ENCODE measurements at regions not wholly inside any gene's neighbourhood (a gene's known extent, or its start where the extent isn't known, plus 50 kb on each side); places are given as distances from the start of the nearest gene placed in this dataset.

GRCh38 chr2:12262681-12263436 lies 453.9 kb upstream of the TRIB2 start:
- no peaks in the 10 kb centered on the region for H3K27me3 Mint-ChIP-seq (ENCODE audit: low read depth)
- no peak for ATAC-seq (replicated peaks in 1 of 2)
- no peak for DNase-seq
- H3K4me1 Mint-ChIP-seq (ENCODE audit: low read depth): peaks cover 23% of the 10 kb centered on the region
- H3K9me3 Mint-ChIP-seq: no peaks in the 10 kb centered on the region
- no peaks in the 10 kb centered on the region for H3K36me3 Mint-ChIP-seq (ENCODE audit: insufficient read depth in 2 of 2)
- H3K4me3 Mint-ChIP-seq: no peak overlapping the region
- H3K27ac Mint-ChIP-seq: no peak overlapping the region

GRCh38 chr2:12263730-12264129 lies 453.0 kb upstream of the TRIB2 start:
- no peak overlapping the region for H3K27ac Mint-ChIP-seq
- DNase-seq (no peak), ATAC-seq (replicated peaks in 1 of 2) (no peak)
- no peaks in the 10 kb centered on the region for H3K9me3 Mint-ChIP-seq
- peaks cover 23% of the 10 kb centered on the region for H3K4me1 Mint-ChIP-seq (ENCODE audit: low read depth)
- H3K36me3 Mint-ChIP-seq (ENCODE audit: insufficient read depth in 2 of 2): no peaks in the 10 kb centered on the region
- no peak overlapping the region for H3K4me3 Mint-ChIP-seq
- H3K27me3 Mint-ChIP-seq (ENCODE audit: low read depth): no peaks in the 10 kb centered on the region

GRCh38 chr2:12264146-12264545 lies 452.6 kb upstream of the TRIB2 start:
- Mint-ChIP-seq H3K9me3 (no peaks in the 10 kb centered on the region), H3K36me3 (ENCODE audit: insufficient read depth in 2 of 2) (no peaks in the 10 kb centered on the region), H3K27ac (no peak overlapping the region), H3K27me3 (ENCODE audit: low read depth) (no peaks in the 10 kb centered on the region), H3K4me1 (ENCODE audit: low read depth) (peaks cover 23% of the 10 kb centered on the region), H3K4me3 (no peak overlapping the region)
- no peak for DNase-seq
- no peak for ATAC-seq (replicated peaks in 1 of 2)

GRCh38 chr2:12265646-12266045 lies 451.1 kb upstream of the TRIB2 start:
- no peaks in the 10 kb centered on the region for H3K36me3 Mint-ChIP-seq (ENCODE audit: insufficient read depth in 2 of 2)
- H3K27me3 Mint-ChIP-seq (ENCODE audit: low read depth): peaks cover 9% of the 10 kb centered on the region
- no peak overlapping the region for H3K27ac Mint-ChIP-seq
- DNase-seq (no peak), ATAC-seq (replicated peaks in 1 of 2) (no peak)
- peaks cover 23% of the 10 kb centered on the region for H3K4me1 Mint-ChIP-seq (ENCODE audit: low read depth)
- no peaks in the 10 kb centered on the region for H3K9me3 Mint-ChIP-seq
- H3K4me3 Mint-ChIP-seq: no peak overlapping the region

GRCh38 chr2:12267042-12267441 lies 449.7 kb upstream of the TRIB2 start:
- no peak overlapping the region for H3K27ac Mint-ChIP-seq
- peaks cover 35% of the 10 kb centered on the region for H3K4me1 Mint-ChIP-seq (ENCODE audit: low read depth)
- no peak overlapping the region for H3K4me3 Mint-ChIP-seq
- H3K36me3 Mint-ChIP-seq (ENCODE audit: insufficient read depth in 2 of 2): no peaks in the 10 kb centered on the region
- ATAC-seq (replicated peaks in 1 of 2) (no peak), DNase-seq (no peak)
- H3K27me3 Mint-ChIP-seq (ENCODE audit: low read depth): peaks cover 9% of the 10 kb centered on the region
- H3K9me3 Mint-ChIP-seq: no peaks in the 10 kb centered on the region

GRCh38 chr2:12269041-12269972 lies 447.4 kb upstream of the TRIB2 start:
- Mint-ChIP-seq H3K4me3 (no peak overlapping the region), H3K27me3 (ENCODE audit: low read depth) (peaks cover 9% of the 10 kb centered on the region), H3K27ac (no peak overlapping the region), H3K4me1 (ENCODE audit: low read depth) (peaks cover 21% of the 10 kb centered on the region), H3K9me3 (no peaks in the 10 kb centered on the region), H3K36me3 (ENCODE audit: insufficient read depth in 2 of 2) (no peaks in the 10 kb centered on the region)
- DNase-seq: no peak
- ATAC-seq (replicated peaks in 1 of 2): no peak

- Mint-ChIP-seq H3K27me3 (ENCODE audit: low read depth) (peaks cover 9% of the 10 kb centered on the region), H3K4me1 (ENCODE audit: low read depth) (peaks cover 17% of the 10 kb centered on the region), H3K4me3 (peak overlapping the region; percentile 12 to 26), H3K36me3 (ENCODE audit: insufficient read depth in 2 of 2) (no peaks in the 10 kb centered on the region), H3K9me3 (no peaks in the 10 kb centered on the region), H3K27ac (no peak overlapping the region)
- ATAC-seq (replicated peaks in 1 of 2) (peak; percentile 100), DNase-seq (peak; percentile 54 to 55)
These were observed 445.7 kb upstream of the TRIB2 start for GRCh38 chr2:12270876-12271588.

GRCh38 chr2:12271589-12271984 lies 445.1 kb upstream of the TRIB2 start:
- Mint-ChIP-seq H3K36me3 (ENCODE audit: insufficient read depth in 2 of 2) (no peaks in the 10 kb centered on the region), H3K4me1 (ENCODE audit: low read depth) (peaks cover 14% of the 10 kb centered on the region), H3K27ac (no peak overlapping the region), H3K4me3 (peak overlapping the region; percentile 26 to 65), H3K27me3 (ENCODE audit: low read depth) (peaks cover 11% of the 10 kb centered on the region), H3K9me3 (no peaks in the 10 kb centered on the region)
- no peak for DNase-seq
- peak; percentile 35 for ATAC-seq (replicated peaks in 1 of 2)

- peaks cover 16% of the 10 kb centered on the region for H3K27me3 Mint-ChIP-seq (ENCODE audit: low read depth)
- H3K4me3 Mint-ChIP-seq: no peak overlapping the region
- no peak for ATAC-seq (replicated peaks in 1 of 2)
These were observed 443.6 kb upstream of the TRIB2 start for GRCh38 chr2:12273111-12273510.

GRCh38 chr2:12274591-12274990 lies 442.1 kb upstream of the TRIB2 start:
- Mint-ChIP-seq H3K27me3 (ENCODE audit: low read depth) (peaks cover 15% of the 10 kb centered on the region), H3K27ac (no peak overlapping the region), H3K4me1 (ENCODE audit: low read depth) (peaks cover 18% of the 10 kb centered on the region), H3K36me3 (ENCODE audit: insufficient read depth in 2 of 2) (no peaks in the 10 kb centered on the region), H3K9me3 (no peaks in the 10 kb centered on the region), H3K4me3 (no peak overlapping the region)
- DNase-seq (no peak), ATAC-seq (replicated peaks in 1 of 2) (no peak)

More at GRCh38 chr2:12273111-12273510, 443.6 kb upstream of the TRIB2 start:
- H3K36me3 Mint-ChIP-seq (ENCODE audit: insufficient read depth in 2 of 2): no peaks in the 10 kb centered on the region
- H3K9me3 Mint-ChIP-seq: no peaks in the 10 kb centered on the region
- H3K27ac Mint-ChIP-seq: no peak overlapping the region
- H3K4me1 Mint-ChIP-seq (ENCODE audit: low read depth): peaks cover 18% of the 10 kb centered on the region
- no peak for DNase-seq

- peaks cover 12% of the 10 kb centered on the region for H3K27me3 Mint-ChIP-seq (ENCODE audit: low read depth)
- no peaks in the 10 kb centered on the region for H3K36me3 Mint-ChIP-seq (ENCODE audit: insufficient read depth in 2 of 2)
- DNase-seq (no peak), ATAC-seq (replicated peaks in 1 of 2) (no peak)
- H3K9me3 Mint-ChIP-seq: no peaks in the 10 kb centered on the region
- H3K4me1 Mint-ChIP-seq (ENCODE audit: low read depth): peaks cover 5% of the 10 kb centered on the region
- no peak overlapping the region for H3K4me3 Mint-ChIP-seq
- H3K27ac Mint-ChIP-seq: no peak overlapping the region
These were observed 439.3 kb upstream of the TRIB2 start for GRCh38 chr2:12277241-12278034.

- no peak for ATAC-seq (replicated peaks in 1 of 2)
- Mint-ChIP-seq H3K27me3 (ENCODE audit: low read depth) (peaks cover 12% of the 10 kb centered on the region), H3K27ac (no peak overlapping the region), H3K4me1 (ENCODE audit: low read depth) (peaks cover 5% of the 10 kb centered on the region), H3K36me3 (ENCODE audit: insufficient read depth in 2 of 2) (no peaks in the 10 kb centered on the region), H3K4me3 (no peak overlapping the region), H3K9me3 (no peaks in the 10 kb centered on the region)
- DNase-seq: no peak
These were observed 438.5 kb upstream of the TRIB2 start for GRCh38 chr2:12278217-12278750.
